ENCODE measurements at regions not wholly inside any gene's neighbourhood (a gene's known extent, or its start where the extent isn't known, plus 50 kb on each side); places are given as distances from the start of the nearest gene placed in this dataset.
"Not testable (repeated sequence)": the region's sequence is repeated elsewhere in the genome, so short reads cannot be mapped to it uniquely, and the experiment has no call there.

DNA sequence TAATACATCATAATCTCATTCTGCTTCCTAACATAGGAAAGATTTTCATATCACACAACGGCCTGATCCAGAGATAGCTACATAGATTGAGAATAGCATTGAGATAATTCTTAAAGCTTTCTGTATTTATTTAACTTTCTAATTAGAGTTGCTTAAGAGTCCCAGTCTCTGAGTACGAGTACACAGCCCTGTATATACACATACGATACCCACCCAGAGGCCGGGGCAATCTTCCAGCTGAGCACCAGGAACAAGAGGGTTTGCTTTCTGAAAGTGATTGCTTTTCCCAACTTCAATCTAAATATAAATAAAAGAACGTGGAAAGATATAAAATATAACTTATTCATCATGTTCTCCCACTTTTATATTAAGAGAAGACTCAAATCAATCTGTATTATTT, 313.8 kb downstream of the COL12A1 start:
- POLR2A ChIA-PET: no interaction called here
- Histone ChIP-seq H3K27ac (ENCODE audit: low read depth, low read length, poor library complexity, severe bottlenecking) (no peak overlapping the region), H3K4me2 (ENCODE audit: low read length) (no peak overlapping the region), H2AFZ (ENCODE audit: low read length) (no peak overlapping the region), H4K20me1 (ENCODE audit: insufficient read depth, low read length) (no peaks in the 10 kb centered on the region), H3K9me2 (ENCODE audit: insufficient read depth, low read length) (no peaks in the 10 kb centered on the region), H3K36me3 (ENCODE audit: insufficient read depth, low read length) (no peaks in the 10 kb centered on the region), H3K4me1 (ENCODE audit: insufficient read depth, low read length, poor library complexity, severe bottlenecking) (no peaks in the 10 kb centered on the region), H3K4me3 (ENCODE audit: low read depth, low read length, poor library complexity, severe bottlenecking) (no peak overlapping the region), H3K9me3 (ENCODE audit: low read length) (no peaks in the 10 kb centered on the region), H3K79me2 (ENCODE audit: insufficient read depth, low read depth, low read length) (no peaks in the 10 kb centered on the region)
- no TSS peak for BruUV-seq (replicated peaks)
- intact Hi-C loops (cut with micrococcal nuclease; ENCODE audit: unreplicated experiment): no loop called here
- DNase-seq (ENCODE audit: low spot score): no peak
- CTCF ChIA-PET (ENCODE audit: unreplicated experiment): no interaction called here
- TF ChIP-seq, protein P1, sequence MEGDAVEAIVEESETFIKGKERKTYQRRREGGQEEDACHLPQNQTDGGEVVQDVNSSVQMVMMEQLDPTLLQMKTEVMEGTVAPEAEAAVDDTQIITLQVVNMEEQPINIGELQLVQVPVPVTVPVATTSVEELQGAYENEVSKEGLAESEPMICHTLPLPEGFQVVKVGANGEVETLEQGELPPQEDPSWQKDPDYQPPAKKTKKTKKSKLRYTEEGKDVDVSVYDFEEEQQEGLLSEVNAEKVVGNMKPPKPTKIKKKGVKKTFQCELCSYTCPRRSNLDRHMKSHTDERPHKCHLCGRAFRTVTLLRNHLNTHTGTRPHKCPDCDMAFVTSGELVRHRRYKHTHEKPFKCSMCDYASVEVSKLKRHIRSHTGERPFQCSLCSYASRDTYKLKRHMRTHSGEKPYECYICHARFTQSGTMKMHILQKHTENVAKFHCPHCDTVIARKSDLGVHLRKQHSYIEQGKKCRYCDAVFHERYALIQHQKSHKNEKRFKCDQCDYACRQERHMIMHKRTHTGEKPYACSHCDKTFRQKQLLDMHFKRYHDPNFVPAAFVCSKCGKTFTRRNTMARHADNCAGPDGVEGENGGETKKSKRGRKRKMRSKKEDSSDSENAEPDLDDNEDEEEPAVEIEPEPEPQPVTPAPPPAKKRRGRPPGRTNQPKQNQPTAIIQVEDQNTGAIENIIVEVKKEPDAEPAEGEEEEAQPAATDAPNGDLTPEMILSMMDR (conservative IDR thresholded peaks at IDR 0.05; ENCODE audit: low read length): no peak
- TF ChIP-seq EZH2phosphoT487 (IDR thresholded peaks at IDR 0.05; ENCODE audit: borderline replicate concordance, low read depth, low read length): no peak

DNA sequence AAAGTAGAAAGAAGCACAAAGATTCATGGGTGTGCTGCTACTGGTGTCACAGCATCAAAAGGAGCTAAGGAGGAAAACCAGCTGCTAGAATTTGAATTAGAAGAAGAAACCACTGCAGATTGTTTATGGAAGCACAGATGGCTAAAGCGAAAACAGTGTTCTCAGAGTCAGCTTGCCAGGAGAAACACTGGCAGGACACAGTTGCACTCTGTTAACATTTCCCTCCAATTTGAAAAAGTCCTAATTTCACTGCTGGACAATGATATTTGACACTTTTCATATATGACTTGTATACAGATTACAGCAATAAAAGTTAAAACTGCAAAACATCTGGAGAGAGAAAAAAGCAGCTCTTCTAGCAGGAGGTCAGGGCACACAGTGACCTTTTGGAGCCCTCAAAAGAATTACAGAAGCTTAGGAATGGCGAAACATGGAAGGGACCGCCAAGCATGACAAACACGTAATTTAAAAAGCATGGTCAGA, 314.5 kb downstream of the COL12A1 start:
- Histone ChIP-seq H3K9me3 (ENCODE audit: low read length) (no peaks in the 10 kb centered on the region), H4K20me1 (ENCODE audit: insufficient read depth, low read length) (no peaks in the 10 kb centered on the region), H3K4me1 (ENCODE audit: insufficient read depth, low read length, poor library complexity, severe bottlenecking) (no peaks in the 10 kb centered on the region), H3K79me2 (ENCODE audit: insufficient read depth, low read depth, low read length) (no peaks in the 10 kb centered on the region), H3K4me2 (ENCODE audit: low read length) (no peak overlapping the region), H3K27ac (ENCODE audit: low read depth, low read length, poor library complexity, severe bottlenecking) (no peak overlapping the region), H2AFZ (ENCODE audit: low read length) (no peak overlapping the region), H3K4me3 (ENCODE audit: low read depth, low read length, poor library complexity, severe bottlenecking) (no peak overlapping the region), H3K36me3 (ENCODE audit: insufficient read depth, low read length) (no peaks in the 10 kb centered on the region), H3K9me2 (ENCODE audit: insufficient read depth, low read length) (no peaks in the 10 kb centered on the region)
- intact Hi-C loops (cut with micrococcal nuclease; ENCODE audit: unreplicated experiment): no loop called here
- ChIA-PET CTCF (ENCODE audit: unreplicated experiment) (no interaction called here), POLR2A (no interaction called here)
- DNase-seq (ENCODE audit: low spot score): no peak
- no peak for TF ChIP-seq EZH2phosphoT487 (IDR thresholded peaks at IDR 0.05; ENCODE audit: borderline replicate concordance, low read depth, low read length)
- TF ChIP-seq, protein P1 (conservative IDR thresholded peaks at IDR 0.05; ENCODE audit: low read length): no peak
- BruUV-seq (replicated peaks): no TSS peak

DNA sequence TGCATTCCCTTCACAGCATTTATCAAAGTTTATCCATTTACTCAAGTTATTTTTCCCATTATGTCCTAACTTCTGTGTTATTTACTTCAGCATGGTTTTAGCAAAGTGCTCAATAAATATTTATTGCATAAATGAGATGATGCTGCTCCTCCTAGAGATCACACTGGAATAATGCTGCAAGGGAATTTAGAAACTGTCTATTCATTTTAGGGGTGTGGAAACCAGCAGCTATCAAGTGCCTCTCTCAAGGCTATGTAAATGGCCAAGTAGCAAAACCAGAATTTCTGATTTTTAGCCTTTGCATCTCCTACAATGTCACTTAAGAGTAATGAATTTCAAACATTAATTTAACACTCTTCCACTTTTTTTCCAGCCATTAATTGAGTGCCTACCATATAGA, 316.2 kb downstream of the COL12A1 start:
- Histone ChIP-seq H4K20me1 (ENCODE audit: insufficient read depth, low read length) (no peaks in the 10 kb centered on the region), H3K36me3 (ENCODE audit: insufficient read depth, low read length) (no peaks in the 10 kb centered on the region), H3K9me3 (ENCODE audit: low read length) (no peaks in the 10 kb centered on the region), H3K4me2 (ENCODE audit: low read length) (no peak overlapping the region), H3K4me1 (ENCODE audit: insufficient read depth, low read length, poor library complexity, severe bottlenecking) (no peaks in the 10 kb centered on the region), H3K9me2 (ENCODE audit: insufficient read depth, low read length) (no peaks in the 10 kb centered on the region), H2AFZ (ENCODE audit: low read length) (no peak overlapping the region), H3K4me3 (ENCODE audit: low read depth, low read length, poor library complexity, severe bottlenecking) (no peak overlapping the region), H3K27ac (ENCODE audit: low read depth, low read length, poor library complexity, severe bottlenecking) (no peak overlapping the region), H3K79me2 (ENCODE audit: insufficient read depth, low read depth, low read length) (no peaks in the 10 kb centered on the region)
- intact Hi-C loops (cut with micrococcal nuclease; ENCODE audit: unreplicated experiment): no loop called here
- ChIA-PET CTCF (ENCODE audit: unreplicated experiment) (no interaction called here), POLR2A (no interaction called here)
- TF ChIP-seq EZH2phosphoT487 (IDR thresholded peaks at IDR 0.05; ENCODE audit: borderline replicate concordance, low read depth, low read length): no peak
- TF ChIP-seq, protein P1 (conservative IDR thresholded peaks at IDR 0.05; ENCODE audit: low read length): no peak
- DNase-seq (ENCODE audit: low spot score): no peak
- BruUV-seq (replicated peaks): no TSS peak

- H2AFZ ChIP-seq (ENCODE audit: low read length); H3K9me2 ChIP-seq (ENCODE audit: insufficient read depth, low read length); CTCF ChIA-PET (ENCODE audit: unreplicated experiment); H3K4me1 ChIP-seq (ENCODE audit: insufficient read depth, low read length, poor library complexity, severe bottlenecking); H3K4me2 ChIP-seq (ENCODE audit: low read length); intact Hi-C loops (cut with micrococcal nuclease; ENCODE audit: unreplicated experiment); H4K20me1 ChIP-seq (ENCODE audit: insufficient read depth, low read length); H3K27ac ChIP-seq (ENCODE audit: low read depth, low read length, poor library complexity, severe bottlenecking); H3K36me3 ChIP-seq (ENCODE audit: insufficient read depth, low read length); H3K4me3 ChIP-seq (ENCODE audit: low read depth, low read length, poor library complexity, severe bottlenecking); H3K79me2 ChIP-seq (ENCODE audit: insufficient read depth, low read depth, low read length); DNase-seq (ENCODE audit: low spot score); BruUV-seq (replicated peaks); H3K9me3 ChIP-seq (ENCODE audit: low read length); POLR2A ChIA-PET: not testable (repeated sequence)
These were observed 317.1 kb downstream of the COL12A1 start for GRCh38 chr6:74888741-74889140.
